Stimulated activated CD4-positive, alpha-beta T cell treated with anti-CD3 and anti-CD28 coated beads, TNF-alpha, amount 100 ng/mL, for 48 hours (primary cell): ENCODE measurements at regions not wholly inside any gene's neighbourhood (a gene's known extent, or its start where the extent isn't known, plus 50 kb on each side); places are given as distances from the start of the nearest gene placed in this dataset.

ENCODE experiments used
- DNase-seq, 3 donors: peaks; one replicate each; pipeline ENCODE4 v3.0.0-alpha.2; 2020; ENCODE audit warnings: low read depth in 3 of 3

DNA sequence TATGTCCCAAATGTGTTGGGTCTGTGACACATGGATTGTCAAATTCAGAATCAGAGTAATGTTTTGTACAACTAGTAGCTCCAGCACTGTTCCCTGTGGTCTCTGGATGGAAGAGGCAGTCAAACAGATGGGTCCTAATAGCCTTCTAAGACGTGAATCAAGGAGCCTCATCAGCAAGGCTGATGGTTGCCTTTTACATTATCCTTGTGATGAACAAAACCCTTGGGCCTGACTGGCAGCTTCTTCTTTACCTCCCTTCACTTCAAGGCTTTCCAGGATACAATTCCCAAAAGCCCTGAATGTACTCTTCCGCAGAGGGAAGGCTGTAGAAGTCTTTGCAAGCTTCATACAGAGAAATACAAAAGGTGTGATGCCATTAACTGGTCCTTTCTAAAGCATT lies 633.3 kb downstream of the USP25 start:
- DNase-seq = no peak

DNA sequence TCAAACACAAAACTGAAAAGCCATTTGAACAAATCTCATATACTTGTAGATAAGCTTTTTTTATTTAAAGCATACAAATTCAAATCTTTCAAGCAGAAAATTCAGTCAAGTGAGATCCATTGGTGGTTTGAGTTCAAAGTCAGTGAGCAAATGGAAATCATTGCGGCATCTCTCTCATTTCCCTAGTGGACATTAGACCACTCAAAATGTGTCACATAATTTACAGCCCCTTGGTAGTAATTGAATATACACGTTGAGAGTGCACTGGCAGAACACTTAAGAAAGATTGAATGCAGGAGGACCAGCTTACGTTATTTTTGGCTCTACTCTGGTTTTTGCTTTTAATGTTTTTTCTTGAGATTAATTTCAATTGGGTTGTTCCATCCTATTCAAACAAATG lies 633.7 kb downstream of the USP25 start:
- no peak for DNase-seq

DNA sequence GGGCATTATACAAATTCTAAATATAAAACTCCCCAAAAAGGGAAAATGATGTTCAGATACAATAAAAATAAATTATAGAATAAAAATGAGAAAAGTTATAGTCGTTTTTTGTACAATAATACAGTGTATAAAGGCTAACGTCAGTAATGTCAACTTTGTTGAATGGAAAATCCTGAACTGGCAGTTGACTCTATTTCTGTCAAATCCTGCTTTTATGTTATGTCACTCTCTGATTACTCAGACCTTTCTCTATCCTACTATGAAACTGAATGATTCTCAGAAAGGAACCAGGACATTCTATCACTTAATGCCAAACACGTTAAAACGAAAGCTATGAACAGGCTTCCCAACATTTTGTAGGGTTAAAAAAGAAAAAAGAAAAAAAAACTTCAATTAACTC lies 636.4 kb downstream of the USP25 start:
- DNase-seq = no peak

GRCh38 chr21:16367079-16367478 lies 637.3 kb downstream of the USP25 start:
- DNase-seq = no peak

DNA sequence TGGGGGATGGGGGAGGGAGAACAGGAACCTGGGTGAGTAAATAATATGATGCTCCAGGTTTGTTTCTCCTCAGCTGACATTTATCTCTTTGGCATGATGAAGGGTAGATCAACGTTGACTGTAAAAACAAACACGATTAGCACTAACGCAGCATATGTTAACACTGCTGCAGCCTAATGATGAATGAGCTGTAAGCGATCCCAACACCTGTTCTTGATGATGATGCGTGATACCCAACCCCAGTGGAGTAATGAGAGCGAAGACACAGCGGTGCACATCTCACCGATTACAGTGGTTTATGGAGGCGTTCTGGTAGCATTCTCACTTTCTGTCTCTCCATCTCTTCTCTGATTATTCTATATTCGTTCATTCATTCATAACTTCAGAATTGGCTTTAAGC lies 640.4 kb downstream of the USP25 start:
- no peak for DNase-seq

GRCh38 chr21:16372586-16372985 lies 642.8 kb downstream of the USP25 start:
- no peak for DNase-seq

GRCh38 chr21:16376673-16377072 lies 646.9 kb downstream of the USP25 start:
- DNase-seq = no peak

DNA sequence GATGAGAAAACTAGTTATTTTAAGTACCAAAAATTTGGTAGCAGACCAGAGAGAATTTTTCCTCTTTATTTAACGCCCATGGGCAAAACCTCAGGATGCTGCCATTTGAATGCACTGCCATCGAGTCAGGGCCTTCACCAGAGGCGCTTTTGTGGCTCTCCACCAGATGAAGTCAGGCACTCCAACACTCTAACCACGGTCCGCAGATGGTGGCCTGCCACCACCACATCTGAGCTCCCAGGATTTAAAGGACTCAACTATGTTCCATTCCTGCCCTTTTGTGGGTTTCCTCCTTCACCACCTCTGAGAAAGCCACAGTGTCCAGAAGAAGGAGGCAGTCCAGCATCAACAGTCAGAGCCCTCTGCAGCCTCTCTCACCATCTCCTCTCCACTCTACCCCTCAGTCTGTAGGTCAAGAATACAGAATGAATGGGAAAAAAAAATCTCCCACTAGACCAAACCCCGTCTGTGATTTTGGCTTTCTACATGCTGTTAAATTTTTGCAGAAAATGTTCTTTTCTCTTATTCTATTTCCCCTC lies 647.4 kb downstream of the USP25 start:
- no peak for DNase-seq

- DNase-seq = no peak
These were observed 648.1 kb downstream of the USP25 start for GRCh38 chr21:16377857-16378256.

GRCh38 chr21:16378525-16378924 lies 648.7 kb downstream of the USP25 start:
- no peak for DNase-seq

- no peak for DNase-seq
These were observed 658.5 kb downstream of the USP25 start for GRCh38 chr21:16388291-16388690.

- DNase-seq = no peak
These were observed 659.3 kb downstream of the USP25 start for GRCh38 chr21:16388911-16389560.

DNA sequence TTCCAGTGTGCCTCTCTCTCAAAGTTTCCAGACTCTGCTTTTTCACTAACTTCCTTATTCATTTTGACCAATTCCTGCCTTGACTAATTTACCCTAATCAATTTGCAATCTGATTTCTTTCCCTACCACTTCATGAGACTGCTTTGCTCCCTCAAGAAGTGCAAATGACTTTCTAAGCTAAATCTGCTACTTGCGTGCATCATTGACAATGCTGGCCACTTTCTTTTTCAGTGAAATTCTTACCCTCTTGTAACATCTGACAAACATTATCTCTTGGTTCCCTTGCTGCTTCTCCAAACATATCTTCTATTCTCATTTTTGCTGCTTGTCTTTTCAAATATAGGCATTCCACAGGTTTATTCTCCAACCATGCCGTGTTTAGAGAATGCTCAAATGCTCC lies 659.9 kb downstream of the USP25 start:
- DNase-seq = no peak

DNA sequence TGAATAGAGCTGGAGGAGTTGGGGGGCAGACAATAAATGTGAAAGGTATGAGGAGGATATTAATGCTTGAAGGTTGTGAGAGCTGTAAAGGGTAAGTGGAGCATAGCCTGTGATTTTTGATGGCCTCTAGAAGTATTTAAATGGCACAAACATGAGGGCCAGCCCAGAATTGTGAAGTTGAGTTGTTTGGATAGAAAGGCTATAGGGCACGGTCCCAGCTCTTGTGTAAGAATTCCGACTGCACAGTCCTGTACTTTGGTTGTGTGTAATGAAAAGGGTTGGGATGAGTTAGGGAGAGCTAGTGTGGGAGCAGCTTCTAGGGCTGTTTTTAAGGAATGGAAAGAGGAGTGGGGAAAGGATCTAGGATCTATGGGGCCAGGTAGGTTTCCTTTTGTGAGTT lies 665.5 kb downstream of the USP25 start:
- no peak for DNase-seq

DNA sequence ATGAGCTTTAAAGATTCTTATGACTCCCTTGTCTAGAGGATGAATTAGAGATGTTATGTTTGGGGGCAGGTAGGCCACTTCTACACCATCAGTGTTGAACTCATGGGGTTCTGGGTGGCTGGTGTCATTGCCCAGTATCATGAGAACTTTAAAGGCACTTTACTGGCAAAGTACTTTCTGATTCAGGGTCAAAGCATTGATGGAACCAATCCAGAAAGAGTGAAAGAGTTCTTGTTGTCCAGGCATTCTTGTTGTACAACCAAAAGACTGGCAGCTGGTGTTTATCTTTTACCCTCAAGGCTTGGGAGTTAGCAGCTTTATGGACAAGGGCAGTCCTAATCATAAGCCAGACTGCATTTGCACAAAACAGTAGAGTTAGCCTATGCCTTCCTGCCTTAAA lies 673.0 kb downstream of the USP25 start:
- DNase-seq = no peak

GRCh38 chr21:16404776-16405175 lies 675.0 kb downstream of the USP25 start:
- no peak for DNase-seq

DNA sequence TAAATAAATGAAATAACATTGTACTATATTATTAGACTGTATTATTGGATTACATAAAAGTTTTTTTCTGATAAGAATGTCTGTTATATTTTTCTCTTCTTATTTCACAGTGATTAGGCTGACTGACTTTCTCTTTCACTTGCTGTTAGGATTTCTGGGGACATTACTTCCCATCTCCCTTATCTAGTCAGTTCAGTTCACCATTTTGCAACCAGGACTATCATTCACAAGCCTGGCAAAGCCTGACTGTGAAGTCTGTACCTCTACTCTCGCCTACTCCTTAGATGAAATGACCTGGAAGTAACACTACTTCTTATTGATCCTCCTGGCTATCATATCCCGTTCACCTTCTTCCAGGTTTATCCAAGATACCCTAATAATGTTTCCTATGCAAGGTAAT lies 676.6 kb downstream of the USP25 start:
- no peak for DNase-seq

DNA sequence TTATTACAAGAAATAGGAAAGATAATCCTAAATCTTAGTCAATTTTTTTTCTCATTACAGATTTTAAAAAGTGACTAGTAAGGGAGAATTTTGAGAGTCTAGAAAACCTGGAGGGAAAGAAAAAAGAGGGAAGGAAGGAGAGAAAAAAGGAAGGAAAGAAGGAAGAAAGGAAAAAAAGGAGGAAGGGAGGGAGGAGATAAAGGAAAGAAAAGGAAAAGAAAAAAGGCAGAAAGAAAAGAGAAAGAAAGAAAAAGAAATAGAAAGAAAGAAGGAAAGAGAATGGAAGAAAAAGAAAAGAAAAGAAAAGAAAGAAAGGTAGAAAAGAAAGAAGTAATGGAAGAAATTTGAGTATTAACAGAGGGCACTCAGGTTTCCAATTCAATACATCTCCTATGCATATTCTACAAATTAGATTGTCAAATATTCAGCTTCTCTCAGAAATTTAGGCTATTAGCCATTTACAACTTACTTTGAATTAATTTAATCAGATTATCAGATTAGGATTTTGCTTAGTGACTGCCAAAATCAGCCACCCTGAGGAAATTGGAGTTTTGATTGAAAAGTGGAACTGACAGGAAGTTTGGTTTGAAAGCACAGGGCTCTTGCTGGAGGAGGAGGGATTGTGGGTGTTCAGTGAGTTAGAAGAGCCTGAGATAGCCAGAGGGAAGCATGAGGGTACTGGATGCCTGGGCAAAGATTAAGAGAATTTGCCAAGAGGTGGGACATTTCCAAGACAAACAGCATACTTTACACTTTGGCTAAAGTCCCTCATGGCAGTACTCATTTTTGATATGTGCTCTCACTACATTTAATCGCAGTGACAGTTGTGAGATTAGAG lies 677.8 kb downstream of the USP25 start:
- DNase-seq = no peak

- no peak for DNase-seq
These were observed 678.5 kb downstream of the USP25 start for GRCh38 chr21:16408280-16408679.

- DNase-seq = no peak
These were observed 679.6 kb downstream of the USP25 start for GRCh38 chr21:16409352-16409751.

GRCh38 chr21:16418226-16418625 lies 688.4 kb downstream of the USP25 start:
- DNase-seq = no peak

- DNase-seq = no peak
These were observed 688.9 kb downstream of the USP25 start for GRCh38 chr21:16418642-16419041.
